Neuron (in vitro differentiated cells): ENCODE measurements at regions not wholly inside any gene's neighbourhood (a gene's known extent, or its start where the extent isn't known, plus 50 kb on each side); places are given as distances from the start of the nearest gene placed in this dataset.
"Not testable (repeated sequence)": the region's sequence is repeated elsewhere in the genome, so short reads cannot be mapped to it uniquely, and the experiment has no call there.

Source experiments
- H2AFZ ChIP-seq: one replicate; pipeline ENCODE4 v1.6.1; 2013; ENCODE audit warnings: low read depth, mild to moderate bottlenecking, inconsistent platforms, low read length, moderate library complexity
- H3K27me3 ChIP-seq: one replicate; pipeline ENCODE4 v1.6.1; 2013; ENCODE audit warnings: low read length; ENCODE audit not compliant: insufficient read depth
- H3K36me3 ChIP-seq: one replicate; pipeline ENCODE4 v1.6.1; 2013; ENCODE audit warnings: low read length; ENCODE audit not compliant: insufficient read depth
- H3K4me1 ChIP-seq: one replicate; pipeline ENCODE4 v1.6.1; 2013; ENCODE audit warnings: low read length; ENCODE audit not compliant: insufficient read depth
- H3K4me3 ChIP-seq: 2 replicates; pipeline ENCODE4 v1.5.1; 2013; ENCODE audit warnings: mild to moderate bottlenecking, low read length, moderate library complexity
- H3K9me3 ChIP-seq: one replicate; pipeline ENCODE4 v1.6.1; 2013; ENCODE audit warnings: low read length

DNA sequence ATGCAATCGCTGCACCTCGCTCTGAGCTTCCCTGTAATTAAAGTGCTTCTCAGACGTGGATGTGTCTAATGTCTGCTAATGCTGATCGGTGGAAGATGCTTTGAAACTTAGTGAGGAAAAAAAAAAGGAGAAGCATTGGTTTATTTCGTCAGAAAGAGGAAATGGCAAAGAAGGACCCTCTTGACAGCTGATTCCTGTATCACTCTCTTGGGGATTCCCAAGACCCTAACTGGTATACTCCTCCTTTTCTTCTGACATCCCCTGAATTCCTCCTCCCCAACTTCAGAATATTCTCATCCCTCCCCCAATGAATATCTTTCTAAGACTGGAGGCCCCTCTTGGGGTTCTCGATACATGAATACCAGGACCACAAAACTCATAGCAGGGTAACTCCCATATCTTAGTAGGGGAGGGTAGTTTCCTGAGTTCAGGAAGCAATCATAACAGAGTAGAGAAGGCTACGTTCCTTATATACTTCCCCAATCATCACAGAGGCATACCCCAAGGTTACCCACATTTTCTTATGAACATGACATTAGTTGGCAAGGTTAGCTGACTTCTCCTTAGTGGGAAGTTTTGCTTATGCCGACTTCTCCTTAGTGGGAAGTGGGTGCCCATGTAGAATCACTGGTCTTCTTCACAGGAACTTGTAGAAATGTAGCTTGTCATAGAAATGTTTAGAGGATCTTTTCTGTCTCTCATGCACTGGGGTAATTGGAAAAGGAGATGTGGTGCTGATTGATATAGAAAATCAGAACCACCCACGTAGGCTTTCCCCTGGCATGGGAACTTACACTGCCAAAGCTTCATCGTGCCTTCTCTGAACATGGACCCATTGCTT lies 63.8 kb upstream of the ATXN1 start:
- no peak overlapping the region for H3K4me3 ChIP-seq
- no peaks in the 10 kb centered on the region for H3K36me3 ChIP-seq
- peaks cover 5% of the 10 kb centered on the region for H3K27me3 ChIP-seq
- H2AFZ ChIP-seq: no peak overlapping the region
- no peaks in the 10 kb centered on the region for H3K9me3 ChIP-seq
- no peaks in the 10 kb centered on the region for H3K4me1 ChIP-seq

DNA sequence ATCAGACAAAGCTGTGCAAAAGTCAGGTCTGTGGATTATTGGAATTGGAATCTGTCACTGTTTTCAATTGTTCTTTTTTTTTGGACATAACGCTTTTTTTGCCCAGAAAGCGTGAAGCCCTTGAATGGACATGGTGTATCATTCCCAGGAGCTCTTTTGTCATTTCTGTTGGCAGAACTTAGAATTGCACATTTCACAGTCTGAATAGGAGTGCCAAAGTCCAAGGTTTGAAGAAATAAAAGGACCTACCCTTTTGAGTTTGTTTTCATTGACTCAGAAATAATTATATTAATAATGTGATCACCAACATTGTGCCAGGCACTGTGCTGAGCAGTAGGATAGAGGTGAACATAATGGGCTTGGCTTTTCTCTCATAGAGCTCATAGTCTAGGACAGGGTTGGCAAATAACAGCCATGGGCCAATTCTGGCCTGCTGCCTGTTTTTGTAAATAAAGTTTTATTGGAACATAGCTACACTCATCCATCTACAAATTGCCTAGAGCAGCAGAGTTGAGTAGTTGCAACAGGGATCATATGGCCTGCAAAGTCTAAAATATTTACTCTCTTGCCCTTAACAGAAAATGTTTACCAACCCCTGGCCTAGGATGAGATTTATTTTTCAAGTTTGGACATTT lies 62.6 kb upstream of the ATXN1 start:
- Histone ChIP-seq H3K36me3 (no peaks in the 10 kb centered on the region), H3K4me1 (no peaks in the 10 kb centered on the region), H2AFZ (no peak overlapping the region), H3K9me3 (no peaks in the 10 kb centered on the region), H3K4me3 (no peak overlapping the region), H3K27me3 (peaks cover 5% of the 10 kb centered on the region)

DNA sequence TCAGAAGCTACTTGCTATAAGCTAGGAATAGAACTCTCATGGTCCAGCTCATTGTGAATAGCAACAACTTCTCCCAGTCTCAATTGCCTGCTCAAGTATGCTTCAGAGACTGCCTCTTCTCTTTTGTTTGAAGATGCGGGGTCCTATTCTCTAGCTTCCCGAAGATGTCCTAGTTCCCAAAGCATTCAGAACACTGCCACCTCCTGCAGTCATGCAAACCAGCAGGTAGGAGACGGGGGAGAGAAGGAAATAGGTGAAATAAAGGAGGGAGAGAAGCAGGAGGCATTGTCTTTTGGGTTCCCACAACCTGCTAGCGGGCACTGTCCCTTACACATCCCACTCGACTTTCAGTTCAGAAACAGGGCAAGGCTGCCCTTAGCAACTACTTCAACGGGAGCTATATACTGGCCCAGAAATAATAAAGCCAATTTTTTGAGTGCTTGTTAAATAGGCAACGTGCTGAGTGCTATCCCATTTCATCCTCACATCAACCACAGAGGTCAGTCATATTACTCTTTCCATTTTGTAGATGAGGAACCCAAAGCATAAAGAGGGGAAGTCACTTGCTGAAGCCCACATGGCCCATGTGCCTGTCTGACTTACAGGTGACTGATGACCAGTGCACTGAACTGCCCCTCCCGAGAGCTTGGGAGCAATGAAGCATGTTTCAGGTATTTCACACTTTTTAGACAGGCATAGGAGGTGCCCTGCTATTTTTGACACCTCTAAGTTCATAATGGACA lies 61.9 kb upstream of the ATXN1 start:
- H3K4me3 ChIP-seq: no peak overlapping the region
- H3K36me3 ChIP-seq: no peaks in the 10 kb centered on the region
- H3K4me1 ChIP-seq: no peaks in the 10 kb centered on the region
- peaks cover 5% of the 10 kb centered on the region for H3K27me3 ChIP-seq
- no peak overlapping the region for H2AFZ ChIP-seq
- no peaks in the 10 kb centered on the region for H3K9me3 ChIP-seq

DNA sequence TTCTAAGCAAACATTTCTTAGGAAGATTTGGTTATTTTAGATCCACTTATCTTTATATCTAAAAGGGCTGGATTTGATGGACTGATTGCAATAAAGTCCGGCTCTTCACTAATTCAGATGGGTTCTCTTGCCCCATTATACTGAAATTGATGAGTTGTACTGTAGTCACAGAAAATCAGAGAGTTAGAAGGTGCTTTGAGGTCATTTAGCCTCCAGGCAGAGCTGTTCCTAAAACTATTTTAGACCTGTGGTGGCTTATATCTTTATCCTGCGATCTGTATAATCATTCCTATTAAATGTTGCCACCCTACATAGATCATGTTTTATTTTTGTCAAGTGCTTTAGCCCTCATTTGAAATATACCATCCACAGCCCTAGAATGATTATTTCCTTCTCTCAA lies 61.3 kb upstream of the ATXN1 start:
- H3K27me3 ChIP-seq: peaks cover 5% of the 10 kb centered on the region
- no peaks in the 10 kb centered on the region for H3K36me3 ChIP-seq
- H2AFZ ChIP-seq: no peak overlapping the region
- no peaks in the 10 kb centered on the region for H3K9me3 ChIP-seq
- no peak overlapping the region for H3K4me3 ChIP-seq
- no peaks in the 10 kb centered on the region for H3K4me1 ChIP-seq

DNA sequence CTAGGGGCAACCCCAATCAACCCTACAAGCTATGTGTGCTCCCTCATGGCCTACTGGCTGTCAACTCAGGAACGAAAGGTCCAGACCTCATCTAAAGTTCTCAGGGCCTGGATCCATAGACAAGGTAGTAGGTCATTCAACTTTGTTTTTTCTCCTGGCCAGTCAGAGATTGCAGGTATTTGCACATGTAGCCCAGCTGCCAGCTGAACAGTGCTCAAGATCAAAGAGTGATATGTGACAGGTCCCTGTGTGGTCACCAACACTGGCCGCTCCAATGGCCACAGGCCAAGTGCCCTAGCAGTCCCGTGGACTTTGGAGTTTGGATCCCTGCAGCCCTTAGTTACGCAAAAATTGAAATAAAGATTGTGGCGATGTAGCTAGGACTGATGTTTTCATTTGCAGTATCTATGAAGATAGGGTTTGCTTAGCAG lies 60.6 kb upstream of the ATXN1 start:
- no peak overlapping the region for H2AFZ ChIP-seq
- no peaks in the 10 kb centered on the region for H3K36me3 ChIP-seq
- H3K9me3 ChIP-seq: no peaks in the 10 kb centered on the region
- H3K27me3 ChIP-seq: peaks cover 5% of the 10 kb centered on the region
- no peak overlapping the region for H3K4me3 ChIP-seq
- no peaks in the 10 kb centered on the region for H3K4me1 ChIP-seq

DNA sequence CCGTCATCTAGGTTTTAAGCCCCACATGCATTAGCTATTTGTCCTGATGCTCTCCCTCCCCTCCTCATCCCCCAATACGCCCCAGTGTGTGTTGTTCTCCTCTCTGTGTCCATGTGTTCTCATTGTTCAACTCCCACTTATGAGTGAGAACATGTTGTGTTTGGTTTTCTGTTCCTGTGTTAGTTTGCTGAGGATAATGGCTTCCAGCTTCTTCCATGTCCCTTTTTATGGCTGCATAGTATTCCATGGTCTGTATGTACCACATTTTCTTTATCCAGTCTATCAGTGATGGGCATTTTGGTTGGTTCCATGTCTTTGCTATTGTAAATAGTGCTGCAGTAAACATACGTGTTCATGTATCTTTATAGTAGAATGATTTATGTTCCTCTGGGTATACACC lies 59.0 kb upstream of the ATXN1 start:
- H3K4me1 ChIP-seq, H3K27me3 ChIP-seq, H3K4me3 ChIP-seq, H3K9me3 ChIP-seq, H2AFZ ChIP-seq, H3K36me3 ChIP-seq: not testable (repeated sequence)

DNA sequence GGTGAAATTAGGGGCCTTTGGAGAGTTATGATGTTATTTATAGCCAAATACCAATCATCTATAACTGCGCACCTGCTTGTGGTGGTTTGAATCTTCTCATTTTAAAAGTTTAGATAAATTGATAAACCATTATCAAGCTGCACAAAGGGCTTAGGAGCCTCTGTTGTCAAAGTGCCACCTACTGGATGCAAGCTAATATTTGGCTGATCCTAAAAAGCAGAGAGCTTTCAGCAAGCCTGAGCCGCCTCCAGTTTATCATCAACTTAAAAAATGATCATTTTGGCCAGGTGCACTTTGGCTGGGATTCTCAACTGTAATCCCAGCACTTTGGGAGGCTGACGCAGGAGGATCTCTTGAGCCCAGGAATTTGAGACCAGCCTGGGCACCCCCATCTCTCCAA lies 58.5 kb upstream of the ATXN1 start:
- Histone ChIP-seq H3K27me3 (peaks cover 5% of the 10 kb centered on the region), H3K36me3 (no peaks in the 10 kb centered on the region), H3K4me1 (no peaks in the 10 kb centered on the region), H3K9me3 (no peaks in the 10 kb centered on the region), H2AFZ (no peak overlapping the region), H3K4me3 (no peak overlapping the region)

DNA sequence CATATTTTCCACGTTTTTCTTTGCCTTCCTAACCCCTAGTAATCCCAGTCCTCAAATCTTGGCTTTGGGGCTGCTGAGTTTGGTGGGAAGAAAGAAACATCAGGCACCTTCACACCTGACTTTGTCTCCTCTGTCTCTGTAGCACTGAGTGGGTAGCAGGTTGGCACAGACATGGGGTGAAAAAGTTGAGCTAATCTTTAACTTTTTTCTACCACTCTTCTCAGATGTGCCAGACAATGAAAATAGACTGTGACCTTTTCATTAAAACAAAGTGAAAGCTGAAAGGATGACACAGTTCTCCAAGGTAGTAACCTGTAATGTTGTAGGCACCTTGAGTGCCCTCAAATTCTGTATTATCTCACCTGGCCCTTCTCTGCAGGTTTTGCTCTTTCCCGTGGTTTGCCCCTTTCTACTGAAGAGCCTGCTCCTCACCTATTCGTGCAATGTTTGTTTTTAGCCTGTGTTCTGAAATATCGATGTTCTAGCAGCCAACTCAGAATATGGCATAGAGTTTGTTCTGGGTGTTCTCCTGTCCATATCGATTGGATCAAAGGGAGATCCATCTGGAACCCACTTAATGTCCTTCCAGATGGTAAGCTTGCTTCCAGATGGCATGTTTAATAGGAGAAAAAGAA lies 57.8 kb upstream of the ATXN1 start:
- Histone ChIP-seq H3K27me3 (peaks cover 5% of the 10 kb centered on the region), H3K36me3 (no peaks in the 10 kb centered on the region), H3K4me1 (no peaks in the 10 kb centered on the region), H2AFZ (no peak overlapping the region), H3K9me3 (no peaks in the 10 kb centered on the region), H3K4me3 (no peak overlapping the region)

DNA sequence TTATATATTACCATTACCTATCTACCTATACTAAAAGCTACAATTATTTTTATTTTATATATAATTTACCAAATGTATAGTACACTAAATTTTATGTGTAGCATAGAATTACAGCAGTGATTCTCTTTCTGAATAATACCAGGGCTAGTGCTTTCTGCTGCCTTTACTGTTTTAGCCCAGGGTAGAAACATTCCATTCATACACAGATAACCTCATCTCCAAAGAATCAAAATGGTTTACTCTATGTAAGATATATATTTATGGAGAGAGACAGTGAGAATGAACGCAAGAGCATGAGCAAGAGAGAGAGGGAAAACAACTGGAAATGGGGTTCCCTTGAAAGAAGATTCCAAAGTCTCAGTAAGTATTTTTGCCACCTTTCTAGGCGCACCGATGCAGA lies 56.3 kb upstream of the ATXN1 start:
- no peaks in the 10 kb centered on the region for H3K27me3 ChIP-seq
- no peaks in the 10 kb centered on the region for H3K36me3 ChIP-seq
- H3K9me3 ChIP-seq: no peaks in the 10 kb centered on the region
- H2AFZ ChIP-seq: no peak overlapping the region
- H3K4me3 ChIP-seq: no peak overlapping the region
- H3K4me1 ChIP-seq: no peaks in the 10 kb centered on the region

DNA sequence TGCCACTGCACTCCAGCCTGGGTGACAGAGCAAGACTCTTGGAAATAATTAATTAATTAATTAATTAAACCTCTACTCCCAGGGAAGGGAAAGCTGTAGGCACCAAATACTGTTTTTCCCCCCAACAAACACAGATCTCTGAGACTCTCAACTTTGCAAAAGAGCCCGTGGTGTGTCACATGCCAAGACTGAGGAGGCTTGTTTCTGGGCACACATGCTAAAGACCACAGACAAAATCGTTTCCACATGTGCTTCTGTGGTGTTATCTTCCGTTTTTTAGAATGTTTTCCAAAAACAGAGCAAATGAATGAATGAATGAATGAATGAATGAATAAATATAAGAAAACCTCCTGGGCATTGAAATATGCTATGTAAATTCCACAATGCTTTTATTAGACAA lies 55.6 kb upstream of the ATXN1 start:
- Histone ChIP-seq H2AFZ (no peak overlapping the region), H3K27me3 (no peaks in the 10 kb centered on the region), H3K36me3 (no peaks in the 10 kb centered on the region), H3K4me1 (no peaks in the 10 kb centered on the region), H3K4me3 (no peak overlapping the region), H3K9me3 (no peaks in the 10 kb centered on the region)

DNA sequence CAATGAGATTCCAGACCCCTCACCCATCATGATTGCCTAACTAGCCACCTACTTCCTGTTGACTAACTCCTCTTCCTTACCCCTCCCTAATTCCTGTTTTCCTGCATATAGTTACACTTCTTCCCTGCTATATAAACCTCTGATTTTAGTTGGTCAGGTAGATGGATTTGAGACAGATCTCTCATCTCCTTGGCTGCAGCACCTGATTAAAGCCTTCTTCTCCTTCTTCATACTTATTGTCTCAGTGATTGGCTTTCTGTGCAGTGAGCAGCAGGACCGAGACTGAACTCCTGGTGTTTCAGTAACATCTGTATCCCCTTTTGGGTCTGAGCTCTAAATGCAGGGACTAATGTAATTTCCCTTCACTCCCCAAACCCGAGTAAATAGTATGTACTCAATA lies 51.7 kb upstream of the ATXN1 start:
- no peaks in the 10 kb centered on the region for H3K27me3 ChIP-seq
- H3K4me1 ChIP-seq: no peaks in the 10 kb centered on the region
- H3K9me3 ChIP-seq: peaks cover 2% of the 10 kb centered on the region
- H3K36me3 ChIP-seq: no peaks in the 10 kb centered on the region
- H2AFZ ChIP-seq: no peak overlapping the region
- H3K4me3 ChIP-seq: no peak overlapping the region

DNA sequence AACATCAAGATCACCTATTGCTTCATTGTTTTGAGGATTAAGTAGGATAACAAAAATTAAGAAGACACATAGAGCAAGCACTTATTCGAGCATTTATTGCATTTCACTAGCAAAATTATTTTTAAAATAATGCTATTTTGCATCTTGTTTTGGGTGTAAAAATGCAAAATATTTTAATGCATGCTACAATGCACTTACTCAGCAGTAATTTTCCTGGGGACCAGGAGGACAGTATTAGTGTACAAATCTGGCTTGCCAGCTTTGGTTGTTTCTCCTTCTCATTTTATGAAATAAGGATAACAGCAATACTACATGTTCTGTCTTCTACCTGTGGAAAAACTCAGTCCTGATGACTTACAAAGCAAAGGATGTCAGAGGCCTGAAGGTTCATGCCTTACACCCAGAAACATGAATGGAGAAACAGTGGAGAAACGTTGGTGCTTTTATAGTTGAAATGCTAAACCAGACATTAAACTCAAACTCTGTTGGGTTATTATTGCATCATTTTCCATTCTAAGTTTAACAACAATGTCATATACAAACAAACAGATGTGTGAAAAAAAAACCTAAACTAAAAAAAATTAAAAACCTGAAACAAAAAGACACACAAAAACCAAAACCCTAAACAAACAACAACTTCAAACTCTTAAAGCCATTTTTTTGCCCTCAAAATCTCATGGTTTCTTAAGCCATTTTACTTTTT lies 50.2 kb upstream of the ATXN1 start:
- H2AFZ ChIP-seq: no peak overlapping the region
- no peaks in the 10 kb centered on the region for H3K36me3 ChIP-seq
- peaks cover 2% of the 10 kb centered on the region for H3K9me3 ChIP-seq
- no peak overlapping the region for H3K4me3 ChIP-seq
- no peaks in the 10 kb centered on the region for H3K4me1 ChIP-seq
- no peaks in the 10 kb centered on the region for H3K27me3 ChIP-seq
